Testis (tissue), 2 donors: ENCODE measurements at regions not wholly inside any gene's neighbourhood (a gene's known extent, or its start where the extent isn't known, plus 50 kb on each side); places are given as distances from the start of the nearest gene placed in this dataset.

Experiments used
- CTCF ChIP-seq, 3 experiments: fragments of 450-650 bp in 2 of 3; fragments of 200-600 bp in 1 of 3; sonication (generic) in 1 of 3; IDR thresholded peaks; one replicate each; pipeline ENCODE4 v1.5.1; 2016 to 2019; ENCODE audit warnings: antibody characterized with exemption in 3 of 3, mild to moderate bottlenecking in 2 of 3, moderate library complexity in 1 of 3
- POLR2A ChIP-seq: fragments of 450-650 bp; IDR thresholded peaks from one replicate; pipeline ENCODE4 v1.6.1; 2017; ENCODE audit warnings: antibody characterized with exemption, mild to moderate bottlenecking, moderate library complexity

- TF ChIP-seq POLR2A (no peak), CTCF (IDR thresholded peaks at IDR 0.05) (no peak)
Observed at GRCh38 chr17:79437081-79437480, 173.8 kb downstream of the RBFOX3 start.
